ENCODE measurements at regions not wholly inside any gene's neighbourhood (a gene's known extent, or its start where the extent isn't known, plus 50 kb on each side); places are given as distances from the start of the nearest gene placed in this dataset.

DNA sequence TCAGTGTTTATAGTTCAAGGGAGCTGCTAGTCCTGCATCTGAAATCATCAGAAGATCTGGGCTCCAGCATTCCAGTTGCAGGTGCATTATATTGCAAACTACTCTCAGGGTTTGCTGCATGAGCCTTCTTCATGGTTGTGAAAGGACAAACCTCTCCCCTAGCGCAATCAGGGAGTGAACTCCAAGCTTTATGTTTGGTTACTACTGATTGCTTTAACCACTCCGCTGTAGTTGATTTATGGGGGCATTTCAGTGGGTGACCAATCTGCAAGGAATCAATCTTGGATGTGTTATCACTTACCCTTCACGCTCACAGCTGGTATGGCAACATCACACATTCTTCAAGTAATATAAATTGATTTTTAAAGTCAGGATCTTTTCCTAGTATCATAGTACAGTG, 552.1 kb downstream of the SPOCK3 start:
- H3K4me3 ChIP-seq (ENCODE audit: low read depth, low read length) = no peak overlapping the region
- in situ Hi-C loops (cut with HindIII; ENCODE audit: low sequenced_read_pairs) = no loop called here
- TF ChIP-seq, protein P1, sequence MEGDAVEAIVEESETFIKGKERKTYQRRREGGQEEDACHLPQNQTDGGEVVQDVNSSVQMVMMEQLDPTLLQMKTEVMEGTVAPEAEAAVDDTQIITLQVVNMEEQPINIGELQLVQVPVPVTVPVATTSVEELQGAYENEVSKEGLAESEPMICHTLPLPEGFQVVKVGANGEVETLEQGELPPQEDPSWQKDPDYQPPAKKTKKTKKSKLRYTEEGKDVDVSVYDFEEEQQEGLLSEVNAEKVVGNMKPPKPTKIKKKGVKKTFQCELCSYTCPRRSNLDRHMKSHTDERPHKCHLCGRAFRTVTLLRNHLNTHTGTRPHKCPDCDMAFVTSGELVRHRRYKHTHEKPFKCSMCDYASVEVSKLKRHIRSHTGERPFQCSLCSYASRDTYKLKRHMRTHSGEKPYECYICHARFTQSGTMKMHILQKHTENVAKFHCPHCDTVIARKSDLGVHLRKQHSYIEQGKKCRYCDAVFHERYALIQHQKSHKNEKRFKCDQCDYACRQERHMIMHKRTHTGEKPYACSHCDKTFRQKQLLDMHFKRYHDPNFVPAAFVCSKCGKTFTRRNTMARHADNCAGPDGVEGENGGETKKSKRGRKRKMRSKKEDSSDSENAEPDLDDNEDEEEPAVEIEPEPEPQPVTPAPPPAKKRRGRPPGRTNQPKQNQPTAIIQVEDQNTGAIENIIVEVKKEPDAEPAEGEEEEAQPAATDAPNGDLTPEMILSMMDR (IDR thresholded peaks at IDR 0.05; ENCODE audit: low read depth, low read length) = no peak
- DNase-seq (ENCODE audit: low read depth, low spot score) = no peak
